GM19043 (cell line): ENCODE measurements at regions not wholly inside any gene's neighbourhood (a gene's known extent, or its start where the extent isn't known, plus 50 kb on each side); places are given as distances from the start of the nearest gene placed in this dataset.

ENCODE experiments used
- ATAC-seq: cut with Tn5 transposase; IDR thresholded peaks from one replicate; pipeline ENCODE4 v1.9.1; 2021; ENCODE audit warnings: low read depth; ENCODE audit not compliant: unreplicated experiment

- ATAC-seq = no peak
Measured at GRCh38 chr12:59014885-59015284, 94.6 kb upstream of the LRIG3 start.

- no peak for ATAC-seq
Measured at GRCh38 chr12:59010941-59011340, 90.6 kb upstream of the LRIG3 start.

- no peak for ATAC-seq
Measured at GRCh38 chr12:59010118-59010517, 89.8 kb upstream of the LRIG3 start.

GRCh38 chr12:59007620-59008019 lies 87.3 kb upstream of the LRIG3 start:
- no peak for ATAC-seq

DNA sequence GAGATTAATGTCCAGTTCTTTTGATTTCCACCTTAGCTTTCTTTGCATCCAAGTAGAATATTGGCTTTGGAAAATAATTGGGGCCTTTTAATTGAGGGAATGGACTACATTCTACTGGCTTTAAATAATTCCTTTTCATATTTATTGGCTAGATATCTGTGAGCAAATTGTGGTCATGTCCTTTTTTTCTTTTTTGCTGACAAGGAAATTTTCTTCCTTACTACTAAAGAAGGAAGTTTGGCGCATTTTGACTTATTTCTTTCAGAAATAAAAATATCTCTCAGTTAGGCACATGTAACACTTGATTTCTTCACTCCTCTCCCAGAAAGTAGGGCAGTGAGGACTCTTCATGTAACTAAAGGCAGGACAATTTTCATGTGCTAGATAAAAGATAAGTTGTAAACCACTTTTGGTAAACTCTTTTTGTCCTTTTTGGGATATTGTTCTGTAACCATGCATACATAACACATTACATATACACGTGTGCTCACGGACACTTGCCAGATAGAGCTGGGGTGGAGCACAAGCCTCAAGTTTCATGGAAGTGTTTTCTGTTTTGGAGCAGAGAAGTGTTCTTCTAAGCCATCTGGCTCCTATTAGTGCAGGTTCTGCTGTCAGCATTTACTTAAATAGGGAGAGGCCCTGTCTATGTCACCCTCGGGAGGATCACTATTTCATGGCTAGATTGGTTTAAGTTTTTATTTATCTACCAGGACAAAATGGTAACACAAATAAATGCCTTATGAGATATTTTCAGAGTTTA lies 85.1 kb upstream of the LRIG3 start:
- no peak for ATAC-seq

GRCh38 chr12:59004456-59004855 lies 84.2 kb upstream of the LRIG3 start:
- ATAC-seq = no peak

- no peak for ATAC-seq
Measured at GRCh38 chr12:58995666-58996363, 75.5 kb upstream of the LRIG3 start.

- no peak for ATAC-seq
Measured at GRCh38 chr12:58988643-58989344, 68.5 kb upstream of the LRIG3 start.

DNA sequence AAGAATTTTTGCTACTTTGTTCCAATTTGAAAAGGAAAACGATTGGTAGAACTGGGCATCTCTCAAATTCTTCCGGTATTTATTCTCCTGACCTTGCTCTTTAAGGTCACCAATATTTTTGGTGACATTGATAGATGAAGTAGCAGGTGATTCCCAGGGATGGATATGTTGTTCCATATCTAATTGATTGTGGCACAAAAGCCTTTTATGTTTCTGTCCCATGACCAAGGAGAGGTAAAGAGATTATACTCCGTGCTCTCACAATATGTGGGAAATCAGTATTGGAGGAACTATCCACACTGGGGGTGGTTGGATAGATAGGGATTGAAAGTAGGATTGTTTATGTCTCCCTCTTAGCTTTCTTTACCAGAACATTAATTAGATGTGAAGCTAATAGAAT lies 61.7 kb upstream of the LRIG3 start:
- no peak for ATAC-seq

DNA sequence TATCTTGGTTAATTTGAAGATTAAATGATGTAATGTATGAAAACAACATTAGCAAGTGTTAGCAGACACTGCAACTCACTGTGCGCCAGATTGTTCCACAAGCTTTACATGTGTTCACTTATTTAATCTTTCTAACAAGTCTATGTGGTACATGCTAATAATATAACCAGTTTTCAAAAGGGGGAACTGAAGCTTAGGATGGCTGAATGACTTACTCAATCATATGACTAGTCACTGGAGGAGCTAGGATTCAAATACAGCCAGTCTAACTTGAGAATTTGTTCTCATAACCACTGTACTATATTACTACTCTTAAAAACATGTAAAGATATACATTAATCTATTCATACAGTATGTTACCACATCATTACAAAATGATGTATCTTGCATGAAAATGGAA lies 60.5 kb upstream of the LRIG3 start:
- no peak for ATAC-seq

DNA sequence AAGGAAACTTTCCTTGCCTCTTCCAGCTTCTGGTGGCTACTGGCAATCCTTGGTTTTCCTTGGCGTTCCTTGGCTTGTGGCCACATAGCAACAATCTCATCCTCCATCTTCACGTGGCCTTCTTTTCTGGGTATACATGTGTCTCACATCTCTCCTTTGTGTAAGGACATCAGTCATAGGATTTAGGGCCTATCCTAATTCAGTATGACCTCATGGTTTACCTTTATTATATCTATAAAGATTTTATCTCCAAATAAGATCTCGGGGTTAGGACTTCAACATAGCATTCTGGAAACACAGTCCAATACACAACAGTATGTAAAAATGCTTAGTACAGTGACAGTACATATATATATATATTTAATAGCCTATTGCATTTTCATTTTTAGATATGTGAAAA lies 58.4 kb upstream of the LRIG3 start:
- no peak for ATAC-seq

DNA sequence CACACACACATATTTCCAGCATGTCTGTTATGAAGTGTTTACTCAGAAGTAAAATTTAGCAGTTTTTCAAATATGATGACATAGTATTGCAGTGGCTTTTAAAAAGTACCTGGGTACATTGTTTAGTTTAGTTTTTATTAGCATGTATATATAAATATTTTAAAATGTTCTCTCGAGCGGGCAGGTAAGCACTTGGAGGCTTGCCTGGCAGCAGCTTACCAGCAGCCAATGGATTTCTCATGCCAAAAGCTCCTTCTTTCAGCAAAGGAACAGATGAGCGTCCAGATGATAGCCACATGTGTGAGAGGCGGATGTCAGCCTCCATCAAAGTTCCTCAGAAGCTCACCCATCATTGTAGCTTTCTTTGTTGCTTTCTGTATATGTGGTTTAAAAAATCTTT lies 57.2 kb upstream of the LRIG3 start:
- ATAC-seq = no peak

GRCh38 chr12:58976146-58976545 lies 55.8 kb upstream of the LRIG3 start:
- no peak for ATAC-seq
